ENCODE measurements at regions not wholly inside any gene's neighbourhood (a gene's known extent, or its start where the extent isn't known, plus 50 kb on each side); places are given as distances from the start of the nearest gene placed in this dataset.

GRCh38 chr17:34178092-34178491 lies 77.0 kb upstream of the CCL2 start (continued):
- TF ChIP-seq, protein P1, sequence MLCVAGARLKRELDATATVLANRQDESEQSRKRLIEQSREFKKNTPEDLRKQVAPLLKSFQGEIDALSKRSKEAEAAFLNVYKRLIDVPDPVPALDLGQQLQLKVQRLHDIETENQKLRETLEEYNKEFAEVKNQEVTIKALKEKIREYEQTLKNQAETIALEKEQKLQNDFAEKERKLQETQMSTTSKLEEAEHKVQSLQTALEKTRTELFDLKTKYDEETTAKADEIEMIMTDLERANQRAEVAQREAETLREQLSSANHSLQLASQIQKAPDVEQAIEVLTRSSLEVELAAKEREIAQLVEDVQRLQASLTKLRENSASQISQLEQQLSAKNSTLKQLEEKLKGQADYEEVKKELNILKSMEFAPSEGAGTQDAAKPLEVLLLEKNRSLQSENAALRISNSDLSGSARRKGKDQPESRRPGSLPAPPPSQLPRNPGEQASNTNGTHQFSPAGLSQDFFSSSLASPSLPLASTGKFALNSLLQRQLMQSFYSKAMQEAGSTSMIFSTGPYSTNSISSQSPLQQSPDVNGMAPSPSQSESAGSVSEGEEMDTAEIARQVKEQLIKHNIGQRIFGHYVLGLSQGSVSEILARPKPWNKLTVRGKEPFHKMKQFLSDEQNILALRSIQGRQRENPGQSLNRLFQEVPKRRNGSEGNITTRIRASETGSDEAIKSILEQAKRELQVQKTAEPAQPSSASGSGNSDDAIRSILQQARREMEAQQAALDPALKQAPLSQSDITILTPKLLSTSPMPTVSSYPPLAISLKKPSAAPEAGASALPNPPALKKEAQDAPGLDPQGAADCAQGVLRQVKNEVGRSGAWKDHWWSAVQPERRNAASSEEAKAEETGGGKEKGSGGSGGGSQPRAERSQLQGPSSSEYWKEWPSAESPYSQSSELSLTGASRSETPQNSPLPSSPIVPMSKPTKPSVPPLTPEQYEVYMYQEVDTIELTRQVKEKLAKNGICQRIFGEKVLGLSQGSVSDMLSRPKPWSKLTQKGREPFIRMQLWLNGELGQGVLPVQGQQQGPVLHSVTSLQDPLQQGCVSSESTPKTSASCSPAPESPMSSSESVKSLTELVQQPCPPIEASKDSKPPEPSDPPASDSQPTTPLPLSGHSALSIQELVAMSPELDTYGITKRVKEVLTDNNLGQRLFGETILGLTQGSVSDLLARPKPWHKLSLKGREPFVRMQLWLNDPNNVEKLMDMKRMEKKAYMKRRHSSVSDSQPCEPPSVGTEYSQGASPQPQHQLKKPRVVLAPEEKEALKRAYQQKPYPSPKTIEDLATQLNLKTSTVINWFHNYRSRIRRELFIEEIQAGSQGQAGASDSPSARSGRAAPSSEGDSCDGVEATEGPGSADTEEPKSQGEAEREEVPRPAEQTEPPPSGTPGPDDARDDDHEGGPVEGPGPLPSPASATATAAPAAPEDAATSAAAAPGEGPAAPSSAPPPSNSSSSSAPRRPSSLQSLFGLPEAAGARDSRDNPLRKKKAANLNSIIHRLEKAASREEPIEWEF (IDR thresholded peaks at IDR 0.05; ENCODE audit: insufficient replicate concordance, low read depth, low read length) = no peak
- TF ChIP-seq SUPT20H (IDR thresholded peaks at IDR 0.05; ENCODE audit: borderline replicate concordance, control insufficient read depth, low read depth, low read length) (no peak), IRF4 (IDR thresholded peaks at IDR 0.05; ENCODE audit: low read depth, low read length) (no peak), NKRF (conservative IDR thresholded peaks at IDR 0.05) (no peak)

All from GM12878 (cell line).